ENCODE measurements at regions not wholly inside any gene's neighbourhood (a gene's known extent, or its start where the extent isn't known, plus 50 kb on each side); places are given as distances from the start of the nearest gene placed in this dataset.

GRCh38 chrX:9403374-9403773 lies 61.5 kb upstream of the TBL1X start:
- TF ChIP-seq, protein P1, sequence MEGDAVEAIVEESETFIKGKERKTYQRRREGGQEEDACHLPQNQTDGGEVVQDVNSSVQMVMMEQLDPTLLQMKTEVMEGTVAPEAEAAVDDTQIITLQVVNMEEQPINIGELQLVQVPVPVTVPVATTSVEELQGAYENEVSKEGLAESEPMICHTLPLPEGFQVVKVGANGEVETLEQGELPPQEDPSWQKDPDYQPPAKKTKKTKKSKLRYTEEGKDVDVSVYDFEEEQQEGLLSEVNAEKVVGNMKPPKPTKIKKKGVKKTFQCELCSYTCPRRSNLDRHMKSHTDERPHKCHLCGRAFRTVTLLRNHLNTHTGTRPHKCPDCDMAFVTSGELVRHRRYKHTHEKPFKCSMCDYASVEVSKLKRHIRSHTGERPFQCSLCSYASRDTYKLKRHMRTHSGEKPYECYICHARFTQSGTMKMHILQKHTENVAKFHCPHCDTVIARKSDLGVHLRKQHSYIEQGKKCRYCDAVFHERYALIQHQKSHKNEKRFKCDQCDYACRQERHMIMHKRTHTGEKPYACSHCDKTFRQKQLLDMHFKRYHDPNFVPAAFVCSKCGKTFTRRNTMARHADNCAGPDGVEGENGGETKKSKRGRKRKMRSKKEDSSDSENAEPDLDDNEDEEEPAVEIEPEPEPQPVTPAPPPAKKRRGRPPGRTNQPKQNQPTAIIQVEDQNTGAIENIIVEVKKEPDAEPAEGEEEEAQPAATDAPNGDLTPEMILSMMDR (IDR thresholded peaks at IDR 0.05), result no peak
- no peak for TF ChIP-seq POLR2A (IDR thresholded peaks at IDR 0.05)
- TF ChIP-seq EP300 (IDR thresholded peaks at IDR 0.05), result no peak
- no peak for TF ChIP-seq POLR2AphosphoS5 (IDR thresholded peaks at IDR 0.05)
